ELR (cell line): ENCODE measurements at regions not wholly inside any gene's neighbourhood (a gene's known extent, or its start where the extent isn't known, plus 50 kb on each side); places are given as distances from the start of the nearest gene placed in this dataset.
A peak's percentile ranks its signal among the peaks of the same experiment; 100 is the strongest.
"Not testable (repeated sequence)": the region's sequence is repeated elsewhere in the genome, so short reads cannot be mapped to it uniquely, and the experiment has no call there.

Source experiments
- DNase-seq: peaks from one replicate; pipeline ENCODE4 v3.0.0-alpha.2; 2015; ENCODE audit warnings: low read depth

DNA sequence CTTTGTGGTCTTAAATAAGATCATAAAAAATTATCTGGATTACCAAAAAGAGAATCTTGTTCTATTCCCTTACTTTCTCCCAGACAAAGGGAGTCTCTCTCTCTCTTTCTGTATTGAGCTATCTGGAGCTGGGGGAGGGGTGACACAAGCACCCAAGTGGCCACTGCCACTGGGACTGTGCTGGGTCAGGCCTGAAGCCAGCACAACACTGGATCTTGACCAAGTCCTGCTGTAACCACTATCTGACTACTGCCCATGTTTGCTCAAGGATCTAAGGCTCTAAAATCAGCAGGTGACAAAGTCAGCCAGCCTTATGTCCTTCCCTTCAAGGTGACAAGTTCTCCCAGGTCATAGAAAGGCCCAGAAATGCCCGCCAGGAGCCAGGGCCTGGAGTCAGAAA is 75.0 kb upstream of the SPATA16 start:
- DNase-seq, result no peak

DNA sequence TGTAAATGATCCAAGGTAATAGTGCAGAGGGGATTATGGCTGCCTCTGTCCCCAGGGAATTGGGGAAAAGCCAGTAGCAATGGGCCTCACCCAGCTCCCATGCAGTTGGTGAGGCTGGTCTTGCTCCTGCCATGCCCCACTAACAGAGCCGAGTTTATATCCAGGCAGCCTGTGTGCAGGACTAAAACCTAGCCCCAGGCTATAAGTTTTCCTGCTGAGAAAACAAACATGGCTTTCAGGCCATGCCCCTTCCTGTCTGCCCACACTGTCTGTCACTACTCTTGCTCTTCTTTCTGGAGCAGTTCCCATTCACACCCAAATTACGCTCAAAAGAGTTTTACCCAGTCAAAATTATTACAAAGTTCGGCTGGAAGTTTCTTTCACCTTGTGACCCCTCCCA is 73.5 kb upstream of the SPATA16 start:
- DNase-seq, result no peak

DNA sequence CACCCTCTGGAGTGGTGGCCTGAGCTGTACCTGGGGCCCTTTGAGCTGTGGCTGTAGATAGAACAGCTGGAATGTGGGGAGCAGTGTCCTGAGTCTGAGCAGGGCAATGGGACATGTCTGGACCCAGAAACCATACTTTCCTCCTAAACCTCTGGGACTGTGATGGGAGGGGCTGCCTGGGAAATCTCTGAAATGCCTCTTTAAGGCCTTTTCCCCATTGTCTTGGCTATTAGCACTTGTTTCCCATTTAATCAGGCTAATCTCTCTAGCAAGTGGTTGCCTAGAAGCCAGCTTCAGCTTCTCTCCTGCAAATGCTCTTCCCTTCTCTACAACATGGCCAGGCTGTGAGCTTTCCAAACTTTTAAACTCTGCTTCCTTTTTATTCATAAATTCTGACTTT is 58.5 kb upstream of the SPATA16 start:
- no peak for DNase-seq

DNA sequence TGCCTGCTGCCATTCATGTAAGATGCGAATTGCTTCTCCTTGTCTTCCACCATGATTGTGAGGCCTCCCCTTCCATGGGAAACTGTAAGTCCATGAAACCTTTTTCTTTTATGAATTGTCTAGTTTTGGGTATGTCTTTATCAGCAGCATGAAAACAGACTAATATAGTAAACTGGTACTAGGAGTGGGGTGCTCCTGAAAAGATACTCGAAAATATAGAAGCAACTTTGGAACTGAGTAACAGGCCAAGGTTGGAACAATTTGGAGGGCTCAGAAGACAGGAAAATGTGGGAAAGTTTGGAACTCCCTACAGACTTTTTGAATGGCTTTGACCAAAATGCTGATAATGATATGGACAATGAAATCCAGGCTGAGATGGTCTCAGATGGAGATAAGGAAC is 53.8 kb upstream of the SPATA16 start:
- DNase-seq, result not testable (repeated sequence)

- peak; percentile 42 for DNase-seq
These were observed 50.6 kb upstream of the SPATA16 start for GRCh38 chr3:173191611-173192010.
